Loucy (cell line): ENCODE measurements at regions not wholly inside any gene's neighbourhood (a gene's known extent, or its start where the extent isn't known, plus 50 kb on each side); places are given as distances from the start of the nearest gene placed in this dataset.

Experiments
- CTCF ChIP-seq: fragments of 200-600 bp; sonication (generic); conservative IDR thresholded peaks from 2 replicates; pipeline ENCODE4 v1.5.1; 2014; ENCODE audit warnings: mild to moderate bottlenecking, antibody characterized with exemption, low read length
- EZH2phosphoT487 ChIP-seq: fragments of 200-600 bp; IDR thresholded peaks from 2 replicates; pipeline ENCODE4 v1.6.1; 2018; ENCODE audit warnings: antibody characterized with exemption, mild to moderate bottlenecking, moderate library complexity, borderline replicate concordance

GRCh38 chr5:12073426-12073825, 169.2 kb upstream of the CTNND2 start:
- no peak for TF ChIP-seq CTCF
- no peak for TF ChIP-seq EZH2phosphoT487
